ENCODE measurements at regions not wholly inside any gene's neighbourhood (a gene's known extent, or its start where the extent isn't known, plus 50 kb on each side); places are given as distances from the start of the nearest gene placed in this dataset.

DNA sequence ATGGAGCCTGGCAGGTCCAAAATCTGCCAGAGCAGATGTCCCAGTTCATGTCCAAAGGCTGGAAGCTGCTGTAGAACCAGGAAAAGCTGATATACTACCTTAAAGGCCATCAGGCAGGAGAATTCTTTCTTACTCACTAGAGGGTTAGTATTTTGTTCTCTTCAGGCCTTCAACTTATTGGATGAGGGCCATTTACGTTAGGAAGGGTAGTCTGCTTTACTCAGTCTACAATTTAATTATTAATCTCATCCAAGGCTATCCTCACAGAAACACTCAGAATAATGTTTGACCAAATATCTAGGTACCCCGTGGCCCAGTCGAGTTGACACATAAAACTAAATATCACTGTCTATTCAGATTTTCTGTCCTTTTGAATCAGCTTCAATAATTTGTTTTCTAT, 437.4 kb downstream of the TLE4 start:
- TF ChIP-seq ZSCAN31 (CRISPR knock-in tag; IDR thresholded peaks at IDR 0.05; ENCODE audit: low read depth) (no peak), EZH2 (conservative IDR thresholded peaks at IDR 0.05; ENCODE audit: low read depth, low read length) (no peak), MAZ (IDR thresholded peaks at IDR 0.05; ENCODE audit: borderline replicate concordance, low read depth, low read length) (no peak), MAZ (CRISPR knock-in tag; IDR thresholded peaks at IDR 0.05; ENCODE audit: low read depth) (no peak), MYC (CRISPR knock-in tag; IDR thresholded peaks at IDR 0.05; ENCODE audit: borderline replicate concordance) (no peak), CHCHD3 (CRISPR knock-in tag; IDR thresholded peaks at IDR 0.05) (no peak), BRCA1 (CRISPR knock-in tag; IDR thresholded peaks at IDR 0.05) (no peak), MAFK (conservative IDR thresholded peaks at IDR 0.05 in 1 of 2, IDR thresholded peaks at IDR 0.05 in 1 of 2; ENCODE audit: low read length in 2 of 2) (no peak), ZZZ3 (CRISPR knock-in tag; IDR thresholded peaks at IDR 0.05; ENCODE audit: borderline replicate concordance) (no peak), FOXM1 (CRISPR knock-in tag; IDR thresholded peaks at IDR 0.05) (no peak)
- TF ChIP-seq, protein P1, sequence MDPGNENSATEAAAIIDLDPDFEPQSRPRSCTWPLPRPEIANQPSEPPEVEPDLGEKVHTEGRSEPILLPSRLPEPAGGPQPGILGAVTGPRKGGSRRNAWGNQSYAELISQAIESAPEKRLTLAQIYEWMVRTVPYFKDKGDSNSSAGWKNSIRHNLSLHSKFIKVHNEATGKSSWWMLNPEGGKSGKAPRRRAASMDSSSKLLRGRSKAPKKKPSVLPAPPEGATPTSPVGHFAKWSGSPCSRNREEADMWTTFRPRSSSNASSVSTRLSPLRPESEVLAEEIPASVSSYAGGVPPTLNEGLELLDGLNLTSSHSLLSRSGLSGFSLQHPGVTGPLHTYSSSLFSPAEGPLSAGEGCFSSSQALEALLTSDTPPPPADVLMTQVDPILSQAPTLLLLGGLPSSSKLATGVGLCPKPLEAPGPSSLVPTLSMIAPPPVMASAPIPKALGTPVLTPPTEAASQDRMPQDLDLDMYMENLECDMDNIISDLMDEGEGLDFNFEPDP (CRISPR knock-in tag; conservative IDR thresholded peaks at IDR 0.05): no peak
- TF ChIP-seq, protein P2, sequence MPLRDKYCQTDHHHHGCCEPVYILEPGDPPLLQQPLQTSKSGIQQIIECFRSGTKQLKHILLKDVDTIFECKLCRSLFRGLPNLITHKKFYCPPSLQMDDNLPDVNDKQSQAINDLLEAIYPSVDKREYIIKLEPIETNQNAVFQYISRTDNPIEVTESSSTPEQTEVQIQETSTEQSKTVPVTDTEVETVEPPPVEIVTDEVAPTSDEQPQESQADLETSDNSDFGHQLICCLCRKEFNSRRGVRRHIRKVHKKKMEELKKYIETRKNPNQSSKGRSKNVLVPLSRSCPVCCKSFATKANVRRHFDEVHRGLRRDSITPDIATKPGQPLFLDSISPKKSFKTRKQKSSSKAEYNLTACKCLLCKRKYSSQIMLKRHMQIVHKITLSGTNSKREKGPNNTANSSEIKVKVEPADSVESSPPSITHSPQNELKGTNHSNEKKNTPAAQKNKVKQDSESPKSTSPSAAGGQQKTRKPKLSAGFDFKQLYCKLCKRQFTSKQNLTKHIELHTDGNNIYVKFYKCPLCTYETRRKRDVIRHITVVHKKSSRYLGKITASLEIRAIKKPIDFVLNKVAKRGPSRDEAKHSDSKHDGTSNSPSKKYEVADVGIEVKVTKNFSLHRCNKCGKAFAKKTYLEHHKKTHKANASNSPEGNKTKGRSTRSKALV (CRISPR knock-in tag; IDR thresholded peaks at IDR 0.05): no peak
- TF ChIP-seq, protein P3, sequence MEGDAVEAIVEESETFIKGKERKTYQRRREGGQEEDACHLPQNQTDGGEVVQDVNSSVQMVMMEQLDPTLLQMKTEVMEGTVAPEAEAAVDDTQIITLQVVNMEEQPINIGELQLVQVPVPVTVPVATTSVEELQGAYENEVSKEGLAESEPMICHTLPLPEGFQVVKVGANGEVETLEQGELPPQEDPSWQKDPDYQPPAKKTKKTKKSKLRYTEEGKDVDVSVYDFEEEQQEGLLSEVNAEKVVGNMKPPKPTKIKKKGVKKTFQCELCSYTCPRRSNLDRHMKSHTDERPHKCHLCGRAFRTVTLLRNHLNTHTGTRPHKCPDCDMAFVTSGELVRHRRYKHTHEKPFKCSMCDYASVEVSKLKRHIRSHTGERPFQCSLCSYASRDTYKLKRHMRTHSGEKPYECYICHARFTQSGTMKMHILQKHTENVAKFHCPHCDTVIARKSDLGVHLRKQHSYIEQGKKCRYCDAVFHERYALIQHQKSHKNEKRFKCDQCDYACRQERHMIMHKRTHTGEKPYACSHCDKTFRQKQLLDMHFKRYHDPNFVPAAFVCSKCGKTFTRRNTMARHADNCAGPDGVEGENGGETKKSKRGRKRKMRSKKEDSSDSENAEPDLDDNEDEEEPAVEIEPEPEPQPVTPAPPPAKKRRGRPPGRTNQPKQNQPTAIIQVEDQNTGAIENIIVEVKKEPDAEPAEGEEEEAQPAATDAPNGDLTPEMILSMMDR (CRISPR knock-in tag; IDR thresholded peaks at IDR 0.05): no peak
